ENCODE measurements at regions not wholly inside any gene's neighbourhood (a gene's known extent, or its start where the extent isn't known, plus 50 kb on each side); places are given as distances from the start of the nearest gene placed in this dataset.

DNA sequence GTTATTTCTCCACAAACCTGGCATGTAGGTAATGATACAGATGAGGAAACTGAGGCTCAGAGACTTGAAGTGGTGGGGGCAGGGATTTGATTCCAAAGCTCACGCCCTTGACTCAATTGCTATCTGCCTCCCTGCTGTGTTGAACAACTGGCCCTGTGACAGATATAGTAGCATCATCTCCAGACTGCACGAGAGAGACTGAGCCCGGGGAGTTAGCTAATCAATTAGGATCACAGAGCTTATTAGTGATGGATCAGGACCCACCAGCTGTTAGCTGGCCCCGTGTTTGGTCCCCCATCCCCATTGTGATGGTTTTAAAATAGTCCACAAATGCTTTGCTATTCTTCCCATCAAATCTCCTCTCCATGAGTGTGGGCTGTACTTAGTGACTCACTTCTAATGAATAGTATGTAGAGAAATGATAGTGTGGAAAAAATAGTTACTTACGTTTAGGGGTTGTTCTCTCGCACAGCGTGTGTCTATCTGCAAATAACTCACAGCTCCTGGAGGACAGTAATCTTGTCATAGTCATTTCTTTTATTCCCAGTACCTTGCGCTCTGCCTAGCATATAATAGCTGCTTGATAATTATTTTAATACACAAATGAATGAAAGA is 74.4 kb upstream of the KLF13 start:
- TF ChIP-seq, protein P1, sequence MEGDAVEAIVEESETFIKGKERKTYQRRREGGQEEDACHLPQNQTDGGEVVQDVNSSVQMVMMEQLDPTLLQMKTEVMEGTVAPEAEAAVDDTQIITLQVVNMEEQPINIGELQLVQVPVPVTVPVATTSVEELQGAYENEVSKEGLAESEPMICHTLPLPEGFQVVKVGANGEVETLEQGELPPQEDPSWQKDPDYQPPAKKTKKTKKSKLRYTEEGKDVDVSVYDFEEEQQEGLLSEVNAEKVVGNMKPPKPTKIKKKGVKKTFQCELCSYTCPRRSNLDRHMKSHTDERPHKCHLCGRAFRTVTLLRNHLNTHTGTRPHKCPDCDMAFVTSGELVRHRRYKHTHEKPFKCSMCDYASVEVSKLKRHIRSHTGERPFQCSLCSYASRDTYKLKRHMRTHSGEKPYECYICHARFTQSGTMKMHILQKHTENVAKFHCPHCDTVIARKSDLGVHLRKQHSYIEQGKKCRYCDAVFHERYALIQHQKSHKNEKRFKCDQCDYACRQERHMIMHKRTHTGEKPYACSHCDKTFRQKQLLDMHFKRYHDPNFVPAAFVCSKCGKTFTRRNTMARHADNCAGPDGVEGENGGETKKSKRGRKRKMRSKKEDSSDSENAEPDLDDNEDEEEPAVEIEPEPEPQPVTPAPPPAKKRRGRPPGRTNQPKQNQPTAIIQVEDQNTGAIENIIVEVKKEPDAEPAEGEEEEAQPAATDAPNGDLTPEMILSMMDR (IDR thresholded peaks at IDR 0.05; ENCODE audit: extremely low read depth in 1 of 2, insufficient read depth in 1 of 2, low read depth in 1 of 2, low read length in 2 of 2) = no peak
- TF ChIP-seq FOS (IDR thresholded peaks at IDR 0.05; ENCODE audit: borderline replicate concordance, insufficient read depth, low read length) (no peak), POLR2A (IDR thresholded peaks at IDR 0.05; ENCODE audit: low read depth, low read length) (no peak), EZH2 (IDR thresholded peaks at IDR 0.05; ENCODE audit: borderline replicate concordance, low read depth, low read length, severe bottlenecking) (no peak)
